HL-60 (cell line): ENCODE measurements at regions not wholly inside any gene's neighbourhood (a gene's known extent, or its start where the extent isn't known, plus 50 kb on each side); places are given as distances from the start of the nearest gene placed in this dataset.

Source experiments
- DNase-seq, 2 experiments: peaks; one replicate each; pipeline ENCODE4 v3.0.0-alpha.2; 2010 to 2020; ENCODE audit warnings: low read depth in 1 of 2, low spot score in 1 of 2
- H3K27ac ChIP-seq: fragments of 250-450 bp; sonication (Bioruptor Pico); replicated peaks from 2 replicates; pipeline ENCODE4 v1.5.1; 2020; ENCODE audit warnings: mild to moderate bottlenecking, moderate library complexity
- H3K27me3 ChIP-seq: fragments of 250-450 bp; sonication (Bioruptor Pico); 2 replicates; pipeline ENCODE4 v1.5.1; 2021; ENCODE audit warnings: mild to moderate bottlenecking, moderate library complexity; ENCODE audit not compliant: insufficient read depth, poor library complexity, severe bottlenecking
- H3K4me3 ChIP-seq: replicated peaks from 2 replicates; pipeline ENCODE4 v1.5.1; 2011; ENCODE audit warnings: mild to moderate bottlenecking, control low read depth, low read length; ENCODE audit not compliant: insufficient read depth
- CTCF ChIP-seq: IDR thresholded peaks from one replicate; pipeline ENCODE4 v1.5.1; 2011; ENCODE audit warnings: low read length, control low read depth, inconsistent platforms; ENCODE audit not compliant: insufficient read depth
- GABPA ChIP-seq: IDR thresholded peaks from 2 replicates; pipeline ENCODE4 v1.6.1; 2012; ENCODE audit warnings: low read depth
- POLR2AphosphoS5 ChIP-seq: IDR thresholded peaks from 2 replicates; pipeline ENCODE4 v1.6.1; 2012; ENCODE audit warnings: low read depth
- REST ChIP-seq: IDR thresholded peaks from 2 replicates; pipeline ENCODE4 v1.6.1; 2012; ENCODE audit warnings: low read depth; ENCODE audit not compliant: insufficient replicate concordance
- SPI1 ChIP-seq: IDR thresholded peaks from 2 replicates; pipeline ENCODE4 v1.6.1; 2012; ENCODE audit warnings: low read depth, mild to moderate bottlenecking, borderline replicate concordance

GRCh38 chr16:86897486-86897885, 319.1 kb downstream of the FOXL1 start:
- no peak for DNase-seq
- Histone ChIP-seq H3K27ac (no peak overlapping the region), H3K27me3 (no peaks in the 10 kb centered on the region), H3K4me3 (no peak overlapping the region)
- TF ChIP-seq POLR2AphosphoS5 (no peak), SPI1 (no peak), REST (no peak), GABPA (no peak), CTCF (no peak)

GRCh38 chr16:86898386-86898785, 320.0 kb downstream of the FOXL1 start:
- DNase-seq = no peak
- Histone ChIP-seq H3K27ac (no peak overlapping the region), H3K27me3 (no peaks in the 10 kb centered on the region), H3K4me3 (no peak overlapping the region)
- TF ChIP-seq CTCF (no peak), POLR2AphosphoS5 (no peak), REST (no peak), GABPA (no peak), SPI1 (no peak)

DNA sequence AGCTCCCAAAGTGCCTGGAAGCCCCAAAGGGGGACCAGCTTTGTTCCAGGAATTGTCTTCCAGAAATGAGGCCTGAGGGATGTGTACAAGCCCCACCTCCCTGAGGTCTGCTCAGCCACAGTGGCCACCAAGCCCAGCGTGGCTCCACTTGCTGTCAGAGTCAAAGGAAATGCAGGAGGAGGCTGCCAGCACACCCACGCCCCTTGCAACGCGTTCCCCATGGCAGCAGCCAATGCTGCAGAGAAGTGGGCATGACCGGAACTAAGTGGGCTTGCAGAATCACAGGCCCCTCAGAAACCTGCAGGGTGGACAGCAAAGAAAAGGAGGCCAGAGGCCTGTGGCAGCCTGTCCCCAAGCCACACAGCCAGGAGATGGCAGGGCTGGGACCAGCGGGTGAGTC, 320.8 kb downstream of the FOXL1 start:
- no peaks in the 10 kb centered on the region for H3K27me3 ChIP-seq
- no peak for DNase-seq
- no peak overlapping the region for H3K4me3 ChIP-seq
- TF ChIP-seq CTCF = no peak
- TF ChIP-seq POLR2AphosphoS5 = no peak
- TF ChIP-seq SPI1 = no peak
- TF ChIP-seq REST = no peak
- TF ChIP-seq GABPA = no peak
- no peak overlapping the region for H3K27ac ChIP-seq
